ENCODE measurements at regions not wholly inside any gene's neighbourhood (a gene's known extent, or its start where the extent isn't known, plus 50 kb on each side); places are given as distances from the start of the nearest gene placed in this dataset.

- Histone ChIP-seq H3K27ac (ENCODE audit: insufficient read depth, low read length, poor library complexity, severe bottlenecking) (no peak overlapping the region), H3K9me3 (ENCODE audit: control insufficient read depth, low read length) (no peaks in the 10 kb centered on the region), H3K4me3 (ENCODE audit: insufficient read depth, low read depth, low read length, poor library complexity, severe bottlenecking) (no peak overlapping the region), H3K27me3 (replicated peaks; ENCODE audit: control insufficient read depth, insufficient read depth, low read length, poor library complexity, severe bottlenecking) (no peaks in the 10 kb centered on the region), H3K4me1 (ENCODE audit: control insufficient read depth, insufficient read depth, low read length, poor library complexity, severe bottlenecking) (no peaks in the 10 kb centered on the region), H3K36me3 (ENCODE audit: control insufficient read depth, insufficient read depth, low read length) (no peaks in the 10 kb centered on the region)
- DNase-seq, result no peak
Measured at GRCh38 chr13:103815619-103816018, 749.4 kb upstream of the SLC10A2 start.

GRCh38 chr13:103812971-103813370, 746.8 kb upstream of the SLC10A2 start:
- no peak for DNase-seq
- Histone ChIP-seq H3K4me3 (ENCODE audit: insufficient read depth, low read depth, low read length, poor library complexity, severe bottlenecking) (no peak overlapping the region), H3K9me3 (ENCODE audit: control insufficient read depth, low read length) (no peaks in the 10 kb centered on the region), H3K36me3 (ENCODE audit: control insufficient read depth, insufficient read depth, low read length) (no peaks in the 10 kb centered on the region), H3K27me3 (replicated peaks; ENCODE audit: control insufficient read depth, insufficient read depth, low read length, poor library complexity, severe bottlenecking) (no peaks in the 10 kb centered on the region), H3K4me1 (ENCODE audit: control insufficient read depth, insufficient read depth, low read length, poor library complexity, severe bottlenecking) (no peaks in the 10 kb centered on the region), H3K27ac (ENCODE audit: insufficient read depth, low read length, poor library complexity, severe bottlenecking) (no peak overlapping the region)

GRCh38 chr13:103812558-103812957, 746.3 kb upstream of the SLC10A2 start:
- Histone ChIP-seq H3K36me3 (ENCODE audit: control insufficient read depth, insufficient read depth, low read length) (no peaks in the 10 kb centered on the region), H3K27me3 (replicated peaks; ENCODE audit: control insufficient read depth, insufficient read depth, low read length, poor library complexity, severe bottlenecking) (no peaks in the 10 kb centered on the region), H3K4me3 (ENCODE audit: insufficient read depth, low read depth, low read length, poor library complexity, severe bottlenecking) (no peak overlapping the region), H3K27ac (ENCODE audit: insufficient read depth, low read length, poor library complexity, severe bottlenecking) (no peak overlapping the region), H3K9me3 (ENCODE audit: control insufficient read depth, low read length) (no peaks in the 10 kb centered on the region), H3K4me1 (ENCODE audit: control insufficient read depth, insufficient read depth, low read length, poor library complexity, severe bottlenecking) (no peaks in the 10 kb centered on the region)
- DNase-seq, result no peak

GRCh38 chr13:103810026-103810425, 743.8 kb upstream of the SLC10A2 start:
- Histone ChIP-seq H3K36me3 (ENCODE audit: control insufficient read depth, insufficient read depth, low read length) (no peaks in the 10 kb centered on the region), H3K27ac (ENCODE audit: insufficient read depth, low read length, poor library complexity, severe bottlenecking) (no peak overlapping the region), H3K9me3 (ENCODE audit: control insufficient read depth, low read length) (no peaks in the 10 kb centered on the region)

GRCh38 chr13:103805771-103806170, 739.6 kb upstream of the SLC10A2 start:
- no peaks in the 10 kb centered on the region for H3K36me3 ChIP-seq (ENCODE audit: control insufficient read depth, insufficient read depth, low read length)
- no peak overlapping the region for H3K4me3 ChIP-seq (ENCODE audit: insufficient read depth, low read depth, low read length, poor library complexity, severe bottlenecking)
- H3K9me3 ChIP-seq (ENCODE audit: control insufficient read depth, low read length), result no peaks in the 10 kb centered on the region
- no peak overlapping the region for H3K27ac ChIP-seq (ENCODE audit: insufficient read depth, low read length, poor library complexity, severe bottlenecking)
- no peaks in the 10 kb centered on the region for H3K4me1 ChIP-seq (ENCODE audit: control insufficient read depth, insufficient read depth, low read length, poor library complexity, severe bottlenecking)
- no peaks in the 10 kb centered on the region for H3K27me3 ChIP-seq (replicated peaks; ENCODE audit: control insufficient read depth, insufficient read depth, low read length, poor library complexity, severe bottlenecking)
- DNase-seq, result no peak

More at GRCh38 chr13:103810026-103810425, 743.8 kb upstream of the SLC10A2 start:
- H3K4me3 ChIP-seq (ENCODE audit: insufficient read depth, low read depth, low read length, poor library complexity, severe bottlenecking), result no peak overlapping the region
- no peaks in the 10 kb centered on the region for H3K4me1 ChIP-seq (ENCODE audit: control insufficient read depth, insufficient read depth, low read length, poor library complexity, severe bottlenecking)
- H3K27me3 ChIP-seq (replicated peaks; ENCODE audit: control insufficient read depth, insufficient read depth, low read length, poor library complexity, severe bottlenecking), result no peaks in the 10 kb centered on the region
- no peak for DNase-seq

GRCh38 chr13:103803349-103803748, 737.1 kb upstream of the SLC10A2 start:
- DNase-seq, result no peak
- H3K9me3 ChIP-seq (ENCODE audit: control insufficient read depth, low read length), result no peaks in the 10 kb centered on the region
- no peak overlapping the region for H3K4me3 ChIP-seq (ENCODE audit: insufficient read depth, low read depth, low read length, poor library complexity, severe bottlenecking)
- H3K27me3 ChIP-seq (replicated peaks; ENCODE audit: control insufficient read depth, insufficient read depth, low read length, poor library complexity, severe bottlenecking), result no peaks in the 10 kb centered on the region
- no peaks in the 10 kb centered on the region for H3K36me3 ChIP-seq (ENCODE audit: control insufficient read depth, insufficient read depth, low read length)
- no peaks in the 10 kb centered on the region for H3K4me1 ChIP-seq (ENCODE audit: control insufficient read depth, insufficient read depth, low read length, poor library complexity, severe bottlenecking)
- no peak overlapping the region for H3K27ac ChIP-seq (ENCODE audit: insufficient read depth, low read length, poor library complexity, severe bottlenecking)

GRCh38 chr13:103799028-103799427, 732.8 kb upstream of the SLC10A2 start:
- Histone ChIP-seq H3K4me3 (ENCODE audit: insufficient read depth, low read depth, low read length, poor library complexity, severe bottlenecking) (no peak overlapping the region), H3K36me3 (ENCODE audit: control insufficient read depth, insufficient read depth, low read length) (no peaks in the 10 kb centered on the region), H3K27me3 (replicated peaks; ENCODE audit: control insufficient read depth, insufficient read depth, low read length, poor library complexity, severe bottlenecking) (no peaks in the 10 kb centered on the region), H3K9me3 (ENCODE audit: control insufficient read depth, low read length) (no peaks in the 10 kb centered on the region), H3K4me1 (ENCODE audit: control insufficient read depth, insufficient read depth, low read length, poor library complexity, severe bottlenecking) (no peaks in the 10 kb centered on the region), H3K27ac (ENCODE audit: insufficient read depth, low read length, poor library complexity, severe bottlenecking) (no peak overlapping the region)
- DNase-seq, result no peak

- Histone ChIP-seq H3K27ac (ENCODE audit: insufficient read depth, low read length, poor library complexity, severe bottlenecking) (no peak overlapping the region), H3K4me3 (ENCODE audit: insufficient read depth, low read depth, low read length, poor library complexity, severe bottlenecking) (no peak overlapping the region), H3K9me3 (ENCODE audit: control insufficient read depth, low read length) (no peaks in the 10 kb centered on the region), H3K27me3 (replicated peaks; ENCODE audit: control insufficient read depth, insufficient read depth, low read length, poor library complexity, severe bottlenecking) (no peaks in the 10 kb centered on the region), H3K36me3 (ENCODE audit: control insufficient read depth, insufficient read depth, low read length) (no peaks in the 10 kb centered on the region), H3K4me1 (ENCODE audit: control insufficient read depth, insufficient read depth, low read length, poor library complexity, severe bottlenecking) (no peaks in the 10 kb centered on the region)
- no peak for DNase-seq
Measured at GRCh38 chr13:103795892-103796478, 729.8 kb upstream of the SLC10A2 start.

GRCh38 chr13:103794526-103794925, 728.3 kb upstream of the SLC10A2 start:
- Histone ChIP-seq H3K9me3 (ENCODE audit: control insufficient read depth, low read length) (no peaks in the 10 kb centered on the region), H3K27ac (ENCODE audit: insufficient read depth, low read length, poor library complexity, severe bottlenecking) (no peak overlapping the region), H3K36me3 (ENCODE audit: control insufficient read depth, insufficient read depth, low read length) (no peaks in the 10 kb centered on the region), H3K4me1 (ENCODE audit: control insufficient read depth, insufficient read depth, low read length, poor library complexity, severe bottlenecking) (no peaks in the 10 kb centered on the region), H3K27me3 (replicated peaks; ENCODE audit: control insufficient read depth, insufficient read depth, low read length, poor library complexity, severe bottlenecking) (no peaks in the 10 kb centered on the region), H3K4me3 (ENCODE audit: insufficient read depth, low read depth, low read length, poor library complexity, severe bottlenecking) (no peak overlapping the region)
- DNase-seq, result no peak

- no peak overlapping the region for H3K4me3 ChIP-seq (ENCODE audit: insufficient read depth, low read depth, low read length, poor library complexity, severe bottlenecking)
- DNase-seq, result no peak
Measured at GRCh38 chr13:103788061-103788652, 721.9 kb upstream of the SLC10A2 start.

More at GRCh38 chr13:103788061-103788652, 721.9 kb upstream of the SLC10A2 start:
- H3K4me1 ChIP-seq (ENCODE audit: control insufficient read depth, insufficient read depth, low read length, poor library complexity, severe bottlenecking), result no peaks in the 10 kb centered on the region
- H3K27me3 ChIP-seq (replicated peaks; ENCODE audit: control insufficient read depth, insufficient read depth, low read length, poor library complexity, severe bottlenecking), result no peaks in the 10 kb centered on the region
- H3K27ac ChIP-seq (ENCODE audit: insufficient read depth, low read length, poor library complexity, severe bottlenecking), result no peak overlapping the region
- no peaks in the 10 kb centered on the region for H3K9me3 ChIP-seq (ENCODE audit: control insufficient read depth, low read length)
- H3K36me3 ChIP-seq (ENCODE audit: control insufficient read depth, insufficient read depth, low read length), result no peaks in the 10 kb centered on the region
